A549 (cell line): ENCODE measurements at regions not wholly inside any gene's neighbourhood (a gene's known extent, or its start where the extent isn't known, plus 50 kb on each side); places are given as distances from the start of the nearest gene placed in this dataset.
A peak's percentile ranks its signal among the peaks of the same experiment; 100 is the strongest.

Experiments used
- ATAC-seq, 2 experiments: fragments of 200-7000 bp in 1 of 2; fragments of >200 bp in 1 of 2; cut with Nextera tagmentation in 1 of 2; cut with Tn5 transposase in 1 of 2; 3 replicates each; pipeline versions ENCODE4 v1.8.0 to v1.9.1; 2018 to 2020; ENCODE audit warnings: mild to moderate bottlenecking in 1 of 2, moderate library complexity in 1 of 2
- CTCF ChIA-PET: fragments of 300-600 bp; sonication (Branson Sonifier 250); formaldehyde crosslinking; extraction: SDS; loops from one replicate; lab custom pipeline; 2021; ENCODE audit warnings: antibody characterized with exemption, inconsistent platforms; lab: Yijun Ruan, JAX
- POLR2A ChIA-PET: fragments of 350-600 bp; formaldehyde crosslinking; extraction: SDS; loops from one replicate; lab custom pipeline; 2021; ENCODE audit warnings: antibody characterized with exemption, inconsistent platforms; lab: Yijun Ruan, JAX
- DNase-seq, 2 experiments: peaks; one replicate each; pipeline versions ENCODE4 v3.0.0 to v3.0.0-alpha.2; 2011 to 2016; ENCODE audit warnings: low read depth in 1 of 2, low spot score in 1 of 2
- FAIRE-seq: peaks from 2 replicates; lab custom pipeline; 2011; peaks lifted over from hg19 to GRCh38; lab: Jason Lieb, UNC
- H3K27ac ChIP-seq, 2 experiments: fragments of >200 bp; sonication (Bioruptor Twin); formaldehyde crosslinking; 3 replicates each; pipeline ENCODE4 v1.5.1; 2016 to 2017
- H3K4me1 ChIP-seq: fragments of >200 bp; sonication (Bioruptor Twin); formaldehyde crosslinking; 3 replicates; pipeline ENCODE4 v1.6.1; 2016
- H3K4me2 ChIP-seq: fragments of >200 bp; sonication (Bioruptor Twin); formaldehyde crosslinking; 3 replicates; pipeline ENCODE4 v1.6.1; 2016
- H3K4me3 ChIP-seq: fragments of >200 bp; sonication (Bioruptor Twin); formaldehyde crosslinking; 3 replicates; pipeline ENCODE4 v1.5.1; 2016
- H3K9me3 ChIP-seq: fragments of >200 bp; sonication (Bioruptor Twin); formaldehyde crosslinking; 3 replicates; pipeline ENCODE4 v1.6.1; 2016
- CEBPB ChIP-seq, 2 experiments: fragments of >200 bp in 1 of 2; sonication (Bioruptor Twin) in 1 of 2; formaldehyde crosslinking in 1 of 2; IDR thresholded peaks; 2 replicates each; pipeline ENCODE4 v1.6.1; 2012 to 2016
- CHD2 ChIP-seq: fragments of 150-350 bp; IDR thresholded peaks from 2 replicates; pipeline ENCODE4 v1.6.1; 2014; ENCODE audit warnings: low read length; ENCODE audit not compliant: partially characterized antibody
- CTCF ChIP-seq: fragments of >200 bp; sonication (Bioruptor Twin); formaldehyde crosslinking; IDR thresholded peaks from 3 replicates; pipeline ENCODE4 v1.5.1; 2016
- HMGXB4 ChIP-seq: fragments of 250-450 bp; sonication (Bioruptor Pico); IDR thresholded peaks from 2 replicates; pipeline ENCODE4 v1.5.0; 2021; ENCODE audit warnings: mild to moderate bottlenecking, moderate library complexity, borderline replicate concordance
- KDM1A ChIP-seq: fragments of 200-600 bp; sonication (generic); IDR thresholded peaks from 2 replicates; pipeline ENCODE4 v1.6.1; 2016; ENCODE audit warnings: low read depth, mild to moderate bottlenecking
- NPAS2 ChIP-seq: fragments of 250-450 bp; sonication (Bioruptor Pico); IDR thresholded peaks from 2 replicates; pipeline ENCODE4 v1.8.0; 2022; ENCODE audit warnings: mild to moderate bottlenecking, moderate library complexity, borderline replicate concordance
- POLR2AphosphoS2 ChIP-seq: conservative IDR thresholded peaks from 2 replicates; pipeline ENCODE4 v1.6.1; 2012; ENCODE audit warnings: low read length, improper control_type of control experiment, inconsistent platforms
- RAD21 ChIP-seq, 2 experiments: fragments of >200 bp in 1 of 2; sonication (Bioruptor Twin) in 1 of 2; formaldehyde crosslinking in 1 of 2; IDR thresholded peaks in 1 of 2; conservative IDR thresholded peaks in 1 of 2; 2 replicates in 1 of 2; 3 replicates in 1 of 2; pipeline ENCODE4 v1.6.1; 2012 to 2018; ENCODE audit warnings: inconsistent platforms in 1 of 2
- SMC3 ChIP-seq: fragments of >200 bp; sonication (Bioruptor Twin); formaldehyde crosslinking; IDR thresholded peaks from 3 replicates; pipeline ENCODE4 v1.6.1; 2018; ENCODE audit warnings: inconsistent platforms
- TP53 ChIP-seq: fragments of 250-450 bp; sonication (Bioruptor Pico); IDR thresholded peaks from 2 replicates; pipeline ENCODE4 v1.5.0; 2021; ENCODE audit warnings: mild to moderate bottlenecking, moderate library complexity
- ZC3H11A ChIP-seq: fragments of 450-650 bp; IDR thresholded peaks from 2 replicates; pipeline ENCODE4 v1.6.1; 2014; ENCODE audit warnings: antibody characterized with exemption, mild to moderate bottlenecking
- ZFP36 ChIP-seq: fragments of 450-650 bp; IDR thresholded peaks from 2 replicates; pipeline ENCODE4 v1.6.1; 2014; ENCODE audit warnings: borderline replicate concordance; ENCODE audit not compliant: partially characterized antibody
- WGBS: methylation state at CpG from one replicate; pipeline ENCODE4 v1.1.6; 2017; ENCODE audit errors: missing lambda C conversion rate; 5-methylcytosine and 5-hydroxymethylcytosine counted together
- TF ChIP-seq, protein P1 (sequence below): fragments of >200 bp; sonication (Bioruptor Twin); formaldehyde crosslinking; IDR thresholded peaks from 3 replicates; pipeline ENCODE4 v1.6.1; 2016
- TF ChIP-seq, protein P2 (sequence below): fragments of 150-350 bp; IDR thresholded peaks from 2 replicates; pipeline ENCODE4 v1.6.1; 2014; ENCODE audit warnings: low read depth, mild to moderate bottlenecking, low read length

- no peak for ATAC-seq
- 3% methylated on average over 2 of the region's 4 CpGs for WGBS
- Histone ChIP-seq H3K4me1 (no peaks in the 10 kb centered on the region), H3K27ac (no peak overlapping the region), H3K4me3 (no peak overlapping the region), H3K9me3 (no peaks in the 10 kb centered on the region), H3K4me2 (no peak overlapping the region)
- TF ChIP-seq CTCF (no peak), ZFP36 (no peak)
- ChIA-PET CTCF (interaction anchor here (9.9 kb wide), 2 partner anchors 278 to 395 kb away, joined by 124 to 165 read pairs; no protein-coding TSS in a partner anchor), POLR2A (no interaction called here)
- FAIRE-seq: no peak
- no peak for DNase-seq
Observed at GRCh38 chr18:32550963-32551362, 80.3 kb upstream of the GAREM1 start.

DNA sequence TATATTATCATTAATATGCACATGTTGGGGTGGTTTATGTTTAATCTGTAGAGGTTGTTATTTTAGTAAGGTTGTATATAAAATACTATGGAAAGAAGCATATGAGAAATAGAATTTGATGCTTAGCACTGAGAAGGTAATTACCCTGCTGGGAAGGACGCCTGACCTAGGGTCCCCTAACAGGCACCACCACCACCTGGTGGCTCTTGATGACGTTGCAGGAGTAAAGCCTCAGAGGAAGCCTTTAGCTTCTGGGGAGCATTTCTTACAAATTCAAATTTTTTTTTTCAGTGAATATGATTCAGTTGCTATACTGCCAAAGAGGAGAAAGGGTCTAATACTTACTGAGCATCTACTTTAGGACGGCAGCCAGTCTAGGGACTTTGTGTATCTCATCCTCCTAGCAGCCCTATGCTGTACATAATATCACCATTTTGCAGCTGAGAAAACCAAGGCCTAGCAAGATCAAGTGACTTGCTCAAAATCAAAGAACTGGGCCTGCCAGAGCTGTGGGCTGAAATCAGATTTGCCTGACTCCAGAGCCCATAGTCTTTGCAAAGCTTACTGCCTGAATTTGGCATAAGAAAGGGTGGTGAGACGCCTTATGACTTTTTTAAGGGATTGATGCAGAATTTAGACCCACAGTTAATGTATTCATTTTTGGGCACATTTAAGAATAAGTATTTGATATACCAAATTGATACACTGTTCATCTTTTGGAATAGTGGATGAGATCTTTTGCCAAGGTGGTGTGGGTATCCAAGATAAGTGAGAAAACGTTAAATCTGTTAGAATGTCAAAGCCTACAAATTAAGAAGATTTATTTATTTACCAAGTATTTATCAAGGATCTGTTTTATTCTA lies 78.8 kb upstream of the GAREM1 start:
- H3K4me1 ChIP-seq: no peaks in the 10 kb centered on the region
- H3K4me3 ChIP-seq: no peak overlapping the region
- 25% methylated on average over 5 of the region's 5 CpGs for WGBS
- TF ChIP-seq ZC3H11A: no peak
- no peak for TF ChIP-seq KDM1A
- TF ChIP-seq TP53 (CRISPR knock-in tag): no peak
- peak; percentile 71 for TF ChIP-seq RAD21 (conservative IDR thresholded peaks at IDR 0.05 in 1 of 2, IDR thresholded peaks at IDR 0.05 in 1 of 2)
- no peak for TF ChIP-seq NPAS2 (CRISPR knock-in tag)
- no peak for TF ChIP-seq CHD2
- peak; percentile 60 for TF ChIP-seq CTCF
- no peak for TF ChIP-seq CEBPB (IDR thresholded peaks at IDR 0.05)
- TF ChIP-seq, protein P1, sequence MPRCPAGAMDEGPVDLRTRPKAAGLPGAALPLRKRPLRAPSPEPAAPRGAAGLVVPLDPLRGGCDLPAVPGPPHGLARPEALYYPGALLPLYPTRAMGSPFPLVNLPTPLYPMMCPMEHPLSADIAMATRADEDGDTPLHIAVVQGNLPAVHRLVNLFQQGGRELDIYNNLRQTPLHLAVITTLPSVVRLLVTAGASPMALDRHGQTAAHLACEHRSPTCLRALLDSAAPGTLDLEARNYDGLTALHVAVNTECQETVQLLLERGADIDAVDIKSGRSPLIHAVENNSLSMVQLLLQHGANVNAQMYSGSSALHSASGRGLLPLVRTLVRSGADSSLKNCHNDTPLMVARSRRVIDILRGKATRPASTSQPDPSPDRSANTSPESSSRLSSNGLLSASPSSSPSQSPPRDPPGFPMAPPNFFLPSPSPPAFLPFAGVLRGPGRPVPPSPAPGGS: no peak
- TF ChIP-seq, protein P2, sequence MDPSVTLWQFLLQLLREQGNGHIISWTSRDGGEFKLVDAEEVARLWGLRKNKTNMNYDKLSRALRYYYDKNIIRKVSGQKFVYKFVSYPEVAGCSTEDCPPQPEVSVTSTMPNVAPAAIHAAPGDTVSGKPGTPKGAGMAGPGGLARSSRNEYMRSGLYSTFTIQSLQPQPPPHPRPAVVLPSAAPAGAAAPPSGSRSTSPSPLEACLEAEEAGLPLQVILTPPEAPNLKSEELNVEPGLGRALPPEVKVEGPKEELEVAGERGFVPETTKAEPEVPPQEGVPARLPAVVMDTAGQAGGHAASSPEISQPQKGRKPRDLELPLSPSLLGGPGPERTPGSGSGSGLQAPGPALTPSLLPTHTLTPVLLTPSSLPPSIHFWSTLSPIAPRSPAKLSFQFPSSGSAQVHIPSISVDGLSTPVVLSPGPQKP: no peak
- TF ChIP-seq HMGXB4 (CRISPR knock-in tag): no peak
- no peak for TF ChIP-seq POLR2AphosphoS2
- TF ChIP-seq SMC3: peak; percentile 76
- DNase-seq: peak; percentile 6 to 46
- FAIRE-seq: no peak
- POLR2A ChIA-PET: no interaction called here
- CTCF ChIA-PET: interaction anchor here (0.6 to 9.9 kb wide), 12 partner anchors 9 to 393 kb away, joined by 3 to 165 read pairs (median 4); no protein-coding TSS in a partner anchor
- ATAC-seq: peak; percentile 68 to 88; a peak in 5 of 6 replicates
- H3K9me3 ChIP-seq: no peaks in the 10 kb centered on the region
- no peak overlapping the region for H3K4me2 ChIP-seq
- no peak overlapping the region for H3K27ac ChIP-seq
